ENCODE measurements at regions not wholly inside any gene's neighbourhood (a gene's known extent, or its start where the extent isn't known, plus 50 kb on each side); places are given as distances from the start of the nearest gene placed in this dataset.

GRCh38 chr1:219782311-219782710, 146.0 kb downstream of the SLC30A10 start:
- Mint-ChIP-seq H3K27ac (ENCODE audit: unreplicated experiment) (no peak overlapping the region), H3K9me3 (ENCODE audit: low read depth) (peaks cover 5% of the 10 kb centered on the region), H3K27me3 (ENCODE audit: low read depth) (no peaks in the 10 kb centered on the region), H3K4me3 (ENCODE audit: unreplicated experiment) (no peak overlapping the region), H3K36me3 (ENCODE audit: low read depth) (no peaks in the 10 kb centered on the region), H3K4me1 (ENCODE audit: low read depth) (peaks cover 23% of the 10 kb centered on the region)
- DNase-seq (ENCODE audit: low spot score) = no peak
- no peak for TF ChIP-seq CTCF (IDR thresholded peaks at IDR 0.05)

GRCh38 chr1:219781491-219781890, 146.9 kb downstream of the SLC30A10 start:
- Mint-ChIP-seq H3K4me3 (ENCODE audit: unreplicated experiment) (no peak overlapping the region), H3K36me3 (ENCODE audit: low read depth) (no peaks in the 10 kb centered on the region), H3K9me3 (ENCODE audit: low read depth) (peaks cover 5% of the 10 kb centered on the region), H3K27me3 (ENCODE audit: low read depth) (no peaks in the 10 kb centered on the region), H3K27ac (ENCODE audit: unreplicated experiment) (no peak overlapping the region), H3K4me1 (ENCODE audit: low read depth) (peaks cover 23% of the 10 kb centered on the region)
- no peak for DNase-seq (ENCODE audit: low spot score)
- no peak for TF ChIP-seq CTCF (IDR thresholded peaks at IDR 0.05)

GRCh38 chr1:219778793-219779369, 149.5 kb downstream of the SLC30A10 start:
- no peaks in the 10 kb centered on the region for H3K27me3 Mint-ChIP-seq (ENCODE audit: low read depth)
- H3K4me3 Mint-ChIP-seq (ENCODE audit: unreplicated experiment) = peak overlapping the region; percentile 20
- H3K4me1 Mint-ChIP-seq (ENCODE audit: low read depth) = peaks cover 21% of the 10 kb centered on the region
- peak overlapping the region; percentile 49 for H3K27ac Mint-ChIP-seq (ENCODE audit: unreplicated experiment)
- H3K36me3 Mint-ChIP-seq (ENCODE audit: low read depth) = no peaks in the 10 kb centered on the region
- H3K9me3 Mint-ChIP-seq (ENCODE audit: low read depth) = no peaks in the 10 kb centered on the region
- no peak for DNase-seq (ENCODE audit: low spot score)
- TF ChIP-seq CTCF (IDR thresholded peaks at IDR 0.05) = no peak

GRCh38 chr1:219778110-219778509, 150.2 kb downstream of the SLC30A10 start:
- DNase-seq (ENCODE audit: low spot score) = no peak
- no peaks in the 10 kb centered on the region for H3K9me3 Mint-ChIP-seq (ENCODE audit: low read depth)
- no peak for TF ChIP-seq CTCF (IDR thresholded peaks at IDR 0.05)
- H3K4me1 Mint-ChIP-seq (ENCODE audit: low read depth) = peaks cover 21% of the 10 kb centered on the region
- no peak overlapping the region for H3K4me3 Mint-ChIP-seq (ENCODE audit: unreplicated experiment)
- H3K36me3 Mint-ChIP-seq (ENCODE audit: low read depth) = no peaks in the 10 kb centered on the region
- H3K27me3 Mint-ChIP-seq (ENCODE audit: low read depth) = no peaks in the 10 kb centered on the region
- H3K27ac Mint-ChIP-seq (ENCODE audit: unreplicated experiment) = no peak overlapping the region

- no peak for TF ChIP-seq CTCF (IDR thresholded peaks at IDR 0.05)
- Mint-ChIP-seq H3K27me3 (ENCODE audit: low read depth) (no peaks in the 10 kb centered on the region), H3K9me3 (ENCODE audit: low read depth) (peaks cover 1% of the 10 kb centered on the region), H3K4me1 (ENCODE audit: low read depth) (peaks cover 21% of the 10 kb centered on the region), H3K36me3 (ENCODE audit: low read depth) (no peaks in the 10 kb centered on the region), H3K27ac (ENCODE audit: unreplicated experiment) (no peak overlapping the region), H3K4me3 (ENCODE audit: unreplicated experiment) (no peak overlapping the region)
- no peak for DNase-seq (ENCODE audit: low spot score)
Measured at GRCh38 chr1:219774386-219774785, 154.0 kb downstream of the SLC30A10 start.
